Neuron (in vitro differentiated cells): ENCODE measurements at regions not wholly inside any gene's neighbourhood (a gene's known extent, or its start where the extent isn't known, plus 50 kb on each side); places are given as distances from the start of the nearest gene placed in this dataset.

Experiments
- H2AFZ ChIP-seq: one replicate; pipeline ENCODE4 v1.6.1; 2013; ENCODE audit warnings: low read depth, mild to moderate bottlenecking, inconsistent platforms, low read length, moderate library complexity
- H3K27me3 ChIP-seq: one replicate; pipeline ENCODE4 v1.6.1; 2013; ENCODE audit warnings: low read length; ENCODE audit not compliant: insufficient read depth
- H3K36me3 ChIP-seq: one replicate; pipeline ENCODE4 v1.6.1; 2013; ENCODE audit warnings: low read length; ENCODE audit not compliant: insufficient read depth
- H3K4me1 ChIP-seq: one replicate; pipeline ENCODE4 v1.6.1; 2013; ENCODE audit warnings: low read length; ENCODE audit not compliant: insufficient read depth
- H3K4me3 ChIP-seq: 2 replicates; pipeline ENCODE4 v1.5.1; 2013; ENCODE audit warnings: mild to moderate bottlenecking, low read length, moderate library complexity
- H3K9me3 ChIP-seq: one replicate; pipeline ENCODE4 v1.6.1; 2013; ENCODE audit warnings: low read length

GRCh38 chr3:117285737-117286136, 576.2 kb downstream of the TUSC7 start:
- Histone ChIP-seq H3K4me3 (no peak overlapping the region), H3K4me1 (peaks cover 3% of the 10 kb centered on the region), H2AFZ (no peak overlapping the region), H3K27me3 (no peaks in the 10 kb centered on the region), H3K9me3 (no peaks in the 10 kb centered on the region), H3K36me3 (no peaks in the 10 kb centered on the region)

- H3K4me1 ChIP-seq: peaks cover 4% of the 10 kb centered on the region
- H3K36me3 ChIP-seq: no peaks in the 10 kb centered on the region
- no peak overlapping the region for H2AFZ ChIP-seq
- no peak overlapping the region for H3K4me3 ChIP-seq
- H3K9me3 ChIP-seq: no peaks in the 10 kb centered on the region
- no peaks in the 10 kb centered on the region for H3K27me3 ChIP-seq
Measured at GRCh38 chr3:117286488-117286887, 576.9 kb downstream of the TUSC7 start.

- Histone ChIP-seq H2AFZ (no peak overlapping the region), H3K27me3 (no peaks in the 10 kb centered on the region), H3K4me3 (no peak overlapping the region), H3K9me3 (no peaks in the 10 kb centered on the region), H3K36me3 (no peaks in the 10 kb centered on the region), H3K4me1 (peaks cover 9% of the 10 kb centered on the region)
Measured at GRCh38 chr3:117287602-117288001, 578.0 kb downstream of the TUSC7 start.

GRCh38 chr3:117291476-117291875, 581.9 kb downstream of the TUSC7 start:
- Histone ChIP-seq H3K27me3 (no peaks in the 10 kb centered on the region), H2AFZ (no peak overlapping the region), H3K36me3 (no peaks in the 10 kb centered on the region), H3K4me1 (peaks cover 8% of the 10 kb centered on the region), H3K4me3 (no peak overlapping the region), H3K9me3 (no peaks in the 10 kb centered on the region)

- no peaks in the 10 kb centered on the region for H3K27me3 ChIP-seq
- H2AFZ ChIP-seq: no peak overlapping the region
- no peaks in the 10 kb centered on the region for H3K36me3 ChIP-seq
- peaks cover 3% of the 10 kb centered on the region for H3K4me1 ChIP-seq
- H3K4me3 ChIP-seq: no peak overlapping the region
- no peaks in the 10 kb centered on the region for H3K9me3 ChIP-seq
Measured at GRCh38 chr3:117297065-117297464, 587.5 kb downstream of the TUSC7 start.

- H3K36me3 ChIP-seq: no peaks in the 10 kb centered on the region
- H3K27me3 ChIP-seq: no peaks in the 10 kb centered on the region
- no peak overlapping the region for H2AFZ ChIP-seq
- H3K4me3 ChIP-seq: no peak overlapping the region
- no peaks in the 10 kb centered on the region for H3K4me1 ChIP-seq
- no peaks in the 10 kb centered on the region for H3K9me3 ChIP-seq
Measured at GRCh38 chr3:117297541-117297940, 588.0 kb downstream of the TUSC7 start.

- no peaks in the 10 kb centered on the region for H3K4me1 ChIP-seq
- H3K4me3 ChIP-seq: no peak overlapping the region
- no peaks in the 10 kb centered on the region for H3K36me3 ChIP-seq
- no peak overlapping the region for H2AFZ ChIP-seq
- H3K27me3 ChIP-seq: no peaks in the 10 kb centered on the region
- H3K9me3 ChIP-seq: no peaks in the 10 kb centered on the region
Measured at GRCh38 chr3:117298273-117298672, 588.7 kb downstream of the TUSC7 start.

- Histone ChIP-seq H3K36me3 (no peaks in the 10 kb centered on the region), H3K9me3 (no peaks in the 10 kb centered on the region), H3K27me3 (no peaks in the 10 kb centered on the region), H3K4me1 (peaks cover 3% of the 10 kb centered on the region), H3K4me3 (no peak overlapping the region), H2AFZ (no peak overlapping the region)
Measured at GRCh38 chr3:117302428-117302827, 592.8 kb downstream of the TUSC7 start.

GRCh38 chr3:117303443-117303842, 593.9 kb downstream of the TUSC7 start:
- Histone ChIP-seq H3K9me3 (no peaks in the 10 kb centered on the region), H3K27me3 (no peaks in the 10 kb centered on the region), H3K4me1 (peaks cover 3% of the 10 kb centered on the region), H3K36me3 (no peaks in the 10 kb centered on the region), H3K4me3 (no peak overlapping the region), H2AFZ (no peak overlapping the region)

- Histone ChIP-seq H3K36me3 (no peaks in the 10 kb centered on the region), H3K4me1 (peaks cover 3% of the 10 kb centered on the region), H3K9me3 (no peaks in the 10 kb centered on the region), H3K4me3 (no peak overlapping the region), H2AFZ (no peak overlapping the region), H3K27me3 (no peaks in the 10 kb centered on the region)
Measured at GRCh38 chr3:117304681-117305080, 595.1 kb downstream of the TUSC7 start.

GRCh38 chr3:117305681-117306080, 596.1 kb downstream of the TUSC7 start:
- H3K9me3 ChIP-seq: no peaks in the 10 kb centered on the region
- peaks cover 3% of the 10 kb centered on the region for H3K4me1 ChIP-seq
- no peak overlapping the region for H2AFZ ChIP-seq
- no peak overlapping the region for H3K4me3 ChIP-seq
- no peaks in the 10 kb centered on the region for H3K27me3 ChIP-seq
- H3K36me3 ChIP-seq: no peaks in the 10 kb centered on the region

- peaks cover 3% of the 10 kb centered on the region for H3K4me1 ChIP-seq
- no peak overlapping the region for H2AFZ ChIP-seq
- H3K9me3 ChIP-seq: no peaks in the 10 kb centered on the region
- no peaks in the 10 kb centered on the region for H3K36me3 ChIP-seq
- H3K27me3 ChIP-seq: no peaks in the 10 kb centered on the region
- H3K4me3 ChIP-seq: no peak overlapping the region
Measured at GRCh38 chr3:117306299-117306698, 596.7 kb downstream of the TUSC7 start.

GRCh38 chr3:117308353-117308752, 598.8 kb downstream of the TUSC7 start:
- Histone ChIP-seq H3K4me1 (peaks cover 3% of the 10 kb centered on the region), H3K36me3 (no peaks in the 10 kb centered on the region), H3K27me3 (no peaks in the 10 kb centered on the region), H3K9me3 (no peaks in the 10 kb centered on the region), H3K4me3 (no peak overlapping the region), H2AFZ (no peak overlapping the region)

- no peaks in the 10 kb centered on the region for H3K36me3 ChIP-seq
- H3K4me3 ChIP-seq: no peak overlapping the region
- H3K4me1 ChIP-seq: peaks cover 3% of the 10 kb centered on the region
- no peaks in the 10 kb centered on the region for H3K9me3 ChIP-seq
- no peak overlapping the region for H2AFZ ChIP-seq
- no peaks in the 10 kb centered on the region for H3K27me3 ChIP-seq
Measured at GRCh38 chr3:117308756-117309155, 599.2 kb downstream of the TUSC7 start.
